ENCODE measurements at regions not wholly inside any gene's neighbourhood (a gene's known extent, or its start where the extent isn't known, plus 50 kb on each side); places are given as distances from the start of the nearest gene placed in this dataset.

GRCh38 chr20:40579701-40580100, 109.3 kb downstream of the MAFB start:
- ATAC-seq (no peak), DNase-seq (no peak)
- 89 to 92% methylated on average over 1 of the region's 1 CpG for WGBS, 2 donors
- Histone ChIP-seq H3K4me3 (no peak overlapping the region), H3K9me3 (no peaks in the 10 kb centered on the region), H3K27ac (no peak overlapping the region), H3K4me1 (no peaks in the 10 kb centered on the region), H3K27me3 (no peaks in the 10 kb centered on the region), H3K36me3 (replicated peaks in 1 of 2; ENCODE audit: insufficient read depth in 1 of 2, low read depth in 2 of 2) (no peaks in the 10 kb centered on the region)
- TF ChIP-seq CTCF (IDR thresholded peaks at IDR 0.05), result no peak
- intact Hi-C loops (cut with DNase I), result no loop called here

- Histone ChIP-seq H3K9me3 (no peaks in the 10 kb centered on the region), H3K27me3 (no peaks in the 10 kb centered on the region), H3K4me1 (no peaks in the 10 kb centered on the region), H3K4me3 (no peak overlapping the region), H3K27ac (no peak overlapping the region), H3K36me3 (replicated peaks in 1 of 2; ENCODE audit: insufficient read depth in 1 of 2, low read depth in 2 of 2) (no peaks in the 10 kb centered on the region)
- intact Hi-C loops (cut with DNase I), result no loop called here
- DNase-seq, result no peak
- TF ChIP-seq CTCF (IDR thresholded peaks at IDR 0.05) (no peak), POLR2A (IDR thresholded peaks at IDR 0.05) (no peak)
- no peak for ATAC-seq
- 53% methylated on average over 4 of the region's 4 CpGs for WGBS, 2 donors
Observed at GRCh38 chr20:40578961-40579360, 110.1 kb downstream of the MAFB start.

- Histone ChIP-seq H3K4me3 (no peak overlapping the region), H3K36me3 (replicated peaks in 1 of 2; ENCODE audit: insufficient read depth in 1 of 2, low read depth in 2 of 2) (no peaks in the 10 kb centered on the region), H3K4me1 (no peaks in the 10 kb centered on the region), H3K27me3 (no peaks in the 10 kb centered on the region), H3K27ac (no peak overlapping the region), H3K9me3 (no peaks in the 10 kb centered on the region)
- ATAC-seq (no peak), DNase-seq (no peak)
- intact Hi-C loops (cut with DNase I), result no loop called here
- TF ChIP-seq CTCF (IDR thresholded peaks at IDR 0.05), result no peak
- TF ChIP-seq POLR2A (IDR thresholded peaks at IDR 0.05), result no peak
- 34 to 43% methylated on average over 4 of the region's 4 CpGs for WGBS, 2 donors
Observed at GRCh38 chr20:40575851-40576250, 113.2 kb downstream of the MAFB start.

GRCh38 chr20:40572251-40572650, 116.8 kb downstream of the MAFB start:
- DNase-seq (no peak), ATAC-seq (no peak)
- Histone ChIP-seq H3K27me3 (no peaks in the 10 kb centered on the region), H3K4me3 (no peak overlapping the region), H3K27ac (peak overlapping the region in 1 of 4 donors; percentile 33), H3K4me1 (no peaks in the 10 kb centered on the region), H3K9me3 (no peaks in the 10 kb centered on the region), H3K36me3 (replicated peaks in 1 of 2; ENCODE audit: insufficient read depth in 1 of 2, low read depth in 2 of 2) (no peaks in the 10 kb centered on the region)
- intact Hi-C loops (cut with DNase I), result no loop called here
- 71 to 83% methylated on average over 1 of the region's 1 CpG for WGBS, 2 donors
- no peak for TF ChIP-seq POLR2A (IDR thresholded peaks at IDR 0.05)
- no peak for TF ChIP-seq CTCF (IDR thresholded peaks at IDR 0.05)

GRCh38 chr20:40571639-40572038, 117.4 kb downstream of the MAFB start:
- DNase-seq (peak in 1 of 4 donors; percentile 46), ATAC-seq (no peak)
- H3K4me3 ChIP-seq, result no peak overlapping the region
- H3K27me3 ChIP-seq, result no peaks in the 10 kb centered on the region
- intact Hi-C loops (cut with DNase I), result no loop called here
- 67 to 86% methylated on average over 1 of the region's 1 CpG for WGBS, 2 donors
- H3K9me3 ChIP-seq, result no peaks in the 10 kb centered on the region
- H3K4me1 ChIP-seq, result no peaks in the 10 kb centered on the region
- TF ChIP-seq CTCF (IDR thresholded peaks at IDR 0.05), result no peak
- no peak for TF ChIP-seq POLR2A (IDR thresholded peaks at IDR 0.05)
- no peaks in the 10 kb centered on the region for H3K36me3 ChIP-seq (replicated peaks in 1 of 2; ENCODE audit: insufficient read depth in 1 of 2, low read depth in 2 of 2)
- H3K27ac ChIP-seq, result peak overlapping the region in 1 of 4 donors; percentile 33

Measured in body of pancreas (tissue), 4 donors.